Esophagus squamous epithelium (tissue), 4 donors: ENCODE measurements at regions not wholly inside any gene's neighbourhood (a gene's known extent, or its start where the extent isn't known, plus 50 kb on each side); places are given as distances from the start of the nearest gene placed in this dataset.

ENCODE experiments used
- POLR2A ChIP-seq, 4 donors: fragments of 450-650 bp; IDR thresholded peaks; one replicate each; pipeline ENCODE4 v1.6.1; 2017; ENCODE audit warnings: antibody characterized with exemption in 4 of 4, mild to moderate bottlenecking in 4 of 4, moderate library complexity in 3 of 4
- TF ChIP-seq, protein P1 (sequence below), 6 experiments: fragments of 450-650 bp in 4 of 6; fragments of 200-600 bp in 2 of 6; sonication (generic) in 2 of 6; IDR thresholded peaks; one replicate each; pipeline ENCODE4 v1.5.1; 2016 to 2019; ENCODE audit warnings: antibody characterized with exemption in 6 of 6, mild to moderate bottlenecking in 4 of 6, moderate library complexity in 4 of 6

DNA sequence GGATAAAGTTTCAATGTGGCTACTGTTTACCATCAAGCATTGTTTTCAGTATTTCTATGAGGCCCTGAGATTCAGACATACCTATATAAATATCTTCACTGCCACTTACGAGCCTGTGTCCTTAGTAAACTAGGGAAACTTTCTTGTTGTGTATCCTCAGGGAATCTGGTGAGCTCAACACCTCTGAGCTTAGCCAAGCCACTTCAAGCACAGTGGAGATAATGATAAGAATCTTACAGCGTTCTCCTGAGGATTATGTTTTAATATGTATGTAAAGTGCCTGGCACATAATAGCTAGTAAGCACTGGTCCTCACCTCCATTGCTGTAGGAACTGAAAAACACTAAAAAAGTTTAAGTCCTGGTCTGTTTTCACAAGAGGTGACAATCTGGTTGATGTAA lies 268.3 kb downstream of the SKIDA1 start:
- no peak for TF ChIP-seq POLR2A (IDR thresholded peaks at IDR 0.05)
- TF ChIP-seq, protein P1, sequence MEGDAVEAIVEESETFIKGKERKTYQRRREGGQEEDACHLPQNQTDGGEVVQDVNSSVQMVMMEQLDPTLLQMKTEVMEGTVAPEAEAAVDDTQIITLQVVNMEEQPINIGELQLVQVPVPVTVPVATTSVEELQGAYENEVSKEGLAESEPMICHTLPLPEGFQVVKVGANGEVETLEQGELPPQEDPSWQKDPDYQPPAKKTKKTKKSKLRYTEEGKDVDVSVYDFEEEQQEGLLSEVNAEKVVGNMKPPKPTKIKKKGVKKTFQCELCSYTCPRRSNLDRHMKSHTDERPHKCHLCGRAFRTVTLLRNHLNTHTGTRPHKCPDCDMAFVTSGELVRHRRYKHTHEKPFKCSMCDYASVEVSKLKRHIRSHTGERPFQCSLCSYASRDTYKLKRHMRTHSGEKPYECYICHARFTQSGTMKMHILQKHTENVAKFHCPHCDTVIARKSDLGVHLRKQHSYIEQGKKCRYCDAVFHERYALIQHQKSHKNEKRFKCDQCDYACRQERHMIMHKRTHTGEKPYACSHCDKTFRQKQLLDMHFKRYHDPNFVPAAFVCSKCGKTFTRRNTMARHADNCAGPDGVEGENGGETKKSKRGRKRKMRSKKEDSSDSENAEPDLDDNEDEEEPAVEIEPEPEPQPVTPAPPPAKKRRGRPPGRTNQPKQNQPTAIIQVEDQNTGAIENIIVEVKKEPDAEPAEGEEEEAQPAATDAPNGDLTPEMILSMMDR (IDR thresholded peaks at IDR 0.05), result no peak
